ENCODE measurements at regions not wholly inside any gene's neighbourhood (a gene's known extent, or its start where the extent isn't known, plus 50 kb on each side); places are given as distances from the start of the nearest gene placed in this dataset.

DNA sequence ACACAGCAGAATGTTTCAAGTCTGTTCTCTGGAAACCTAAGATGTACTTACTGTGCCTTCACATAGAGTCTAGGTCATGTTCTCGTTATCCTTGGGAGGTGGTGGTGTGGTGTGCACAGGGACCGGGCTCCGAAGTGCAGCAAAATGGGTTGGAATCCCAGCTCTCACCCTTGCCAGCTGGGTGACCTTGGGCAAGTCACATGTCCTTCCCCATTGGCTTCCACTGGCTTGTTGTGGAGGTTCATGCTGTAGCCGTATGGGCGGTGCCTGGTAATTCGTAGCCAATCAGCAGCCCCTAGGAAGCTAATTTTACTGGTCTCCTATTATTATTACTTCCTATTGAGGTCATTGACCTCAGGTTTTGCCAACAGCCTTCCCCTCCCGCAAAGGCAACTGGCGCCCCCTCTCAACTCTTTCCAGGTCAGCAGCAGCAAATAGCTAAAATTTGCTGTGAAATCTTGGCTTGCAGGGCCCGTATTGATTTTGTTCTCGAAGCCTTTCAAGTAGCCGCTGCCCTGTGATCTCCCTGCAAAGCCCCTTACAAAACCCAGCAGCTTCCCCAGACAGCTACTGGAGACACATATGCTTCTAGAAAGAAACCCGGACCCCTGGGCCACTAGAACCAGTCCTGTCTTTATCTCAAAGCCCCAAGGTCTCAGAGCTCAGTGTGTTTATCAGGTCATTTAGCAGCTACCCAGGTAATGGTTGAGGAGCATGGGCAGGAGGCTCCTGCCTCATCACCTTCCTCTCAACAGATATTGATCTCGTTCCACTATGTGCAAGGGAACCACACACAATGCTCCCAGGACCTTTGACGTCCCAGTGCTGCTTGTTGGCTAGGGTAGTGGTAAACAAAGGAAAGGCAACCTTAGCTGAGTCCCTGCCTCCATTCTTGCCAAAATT, 66.5 kb upstream of the SLC1A4 start:
- no peaks in the 10 kb centered on the region for H3K36me3 ChIP-seq (ENCODE audit: control insufficient read depth in 2 of 2, insufficient read depth in 1 of 2, low read length in 2 of 2)
- TF ChIP-seq ZBTB6 (tag by site-specific recombination; IDR thresholded peaks at IDR 0.05) = no peak
- no peak for TF ChIP-seq ZNF776 (tag by site-specific recombination; IDR thresholded peaks at IDR 0.05; ENCODE audit: borderline replicate concordance)
- no peak for TF ChIP-seq ZNF747 (tag by site-specific recombination; IDR thresholded peaks at IDR 0.05)
- no peak for TF ChIP-seq ZNF140 (tag by site-specific recombination; IDR thresholded peaks at IDR 0.05)
- TF ChIP-seq KLF16 (tag by site-specific recombination; IDR thresholded peaks at IDR 0.05) = no peak
- TF ChIP-seq, protein P1, sequence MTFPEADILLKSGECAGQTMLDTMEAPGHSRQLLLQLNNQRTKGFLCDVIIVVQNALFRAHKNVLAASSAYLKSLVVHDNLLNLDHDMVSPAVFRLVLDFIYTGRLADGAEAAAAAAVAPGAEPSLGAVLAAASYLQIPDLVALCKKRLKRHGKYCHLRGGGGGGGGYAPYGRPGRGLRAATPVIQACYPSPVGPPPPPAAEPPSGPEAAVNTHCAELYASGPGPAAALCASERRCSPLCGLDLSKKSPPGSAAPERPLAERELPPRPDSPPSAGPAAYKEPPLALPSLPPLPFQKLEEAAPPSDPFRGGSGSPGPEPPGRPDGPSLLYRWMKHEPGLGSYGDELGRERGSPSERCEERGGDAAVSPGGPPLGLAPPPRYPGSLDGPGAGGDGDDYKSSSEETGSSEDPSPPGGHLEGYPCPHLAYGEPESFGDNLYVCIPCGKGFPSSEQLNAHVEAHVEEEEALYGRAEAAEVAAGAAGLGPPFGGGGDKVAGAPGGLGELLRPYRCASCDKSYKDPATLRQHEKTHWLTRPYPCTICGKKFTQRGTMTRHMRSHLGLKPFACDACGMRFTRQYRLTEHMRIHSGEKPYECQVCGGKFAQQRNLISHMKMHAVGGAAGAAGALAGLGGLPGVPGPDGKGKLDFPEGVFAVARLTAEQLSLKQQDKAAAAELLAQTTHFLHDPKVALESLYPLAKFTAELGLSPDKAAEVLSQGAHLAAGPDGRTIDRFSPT (tag by site-specific recombination; IDR thresholded peaks at IDR 0.05) = no peak
- no peak for TF ChIP-seq EGR2 (tag by site-specific recombination; IDR thresholded peaks at IDR 0.05; ENCODE audit: low read depth)
- no peak for TF ChIP-seq ZNF677 (tag by site-specific recombination; IDR thresholded peaks at IDR 0.05)
- TF ChIP-seq, protein P2, sequence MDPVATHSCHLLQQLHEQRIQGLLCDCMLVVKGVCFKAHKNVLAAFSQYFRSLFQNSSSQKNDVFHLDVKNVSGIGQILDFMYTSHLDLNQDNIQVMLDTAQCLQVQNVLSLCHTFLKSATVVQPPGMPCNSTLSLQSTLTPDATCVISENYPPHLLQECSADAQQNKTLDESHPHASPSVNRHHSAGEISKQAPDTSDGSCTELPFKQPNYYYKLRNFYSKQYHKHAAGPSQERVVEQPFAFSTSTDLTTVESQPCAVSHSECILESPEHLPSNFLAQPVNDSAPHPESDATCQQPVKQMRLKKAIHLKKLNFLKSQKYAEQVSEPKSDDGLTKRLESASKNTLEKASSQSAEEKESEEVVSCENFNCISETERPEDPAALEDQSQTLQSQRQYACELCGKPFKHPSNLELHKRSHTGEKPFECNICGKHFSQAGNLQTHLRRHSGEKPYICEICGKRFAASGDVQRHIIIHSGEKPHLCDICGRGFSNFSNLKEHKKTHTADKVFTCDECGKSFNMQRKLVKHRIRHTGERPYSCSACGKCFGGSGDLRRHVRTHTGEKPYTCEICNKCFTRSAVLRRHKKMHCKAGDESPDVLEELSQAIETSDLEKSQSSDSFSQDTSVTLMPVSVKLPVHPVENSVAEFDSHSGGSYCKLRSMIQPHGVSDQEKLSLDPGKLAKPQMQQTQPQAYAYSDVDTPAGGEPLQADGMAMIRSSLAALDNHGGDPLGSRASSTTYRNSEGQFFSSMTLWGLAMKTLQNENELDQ (tag by site-specific recombination; IDR thresholded peaks at IDR 0.05; ENCODE audit: low read depth) = no peak
- TF ChIP-seq, protein P3, sequence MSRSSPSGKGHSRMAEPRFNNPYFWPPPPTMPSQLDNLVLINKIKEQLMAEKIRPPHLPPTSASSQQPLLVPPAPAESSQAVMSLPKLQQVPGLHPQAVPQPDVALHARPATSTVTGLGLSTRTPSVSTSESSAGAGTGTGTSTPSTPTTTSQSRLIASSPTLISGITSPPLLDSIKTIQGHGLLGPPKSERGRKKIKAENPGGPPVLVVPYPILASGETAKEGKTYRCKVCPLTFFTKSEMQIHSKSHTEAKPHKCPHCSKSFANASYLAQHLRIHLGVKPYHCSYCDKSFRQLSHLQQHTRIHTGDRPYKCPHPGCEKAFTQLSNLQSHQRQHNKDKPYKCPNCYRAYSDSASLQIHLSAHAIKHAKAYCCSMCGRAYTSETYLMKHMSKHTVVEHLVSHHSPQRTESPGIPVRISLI (tag by site-specific recombination; IDR thresholded peaks at IDR 0.05) = no peak
- TF ChIP-seq ZFP37 (tag by site-specific recombination; IDR thresholded peaks at IDR 0.05) = no peak
- no peak for TF ChIP-seq ZSCAN16 (tag by site-specific recombination; IDR thresholded peaks at IDR 0.05)
- no peak for TF ChIP-seq ZNF707 (tag by site-specific recombination; IDR thresholded peaks at IDR 0.05)
- TF ChIP-seq, protein P4, sequence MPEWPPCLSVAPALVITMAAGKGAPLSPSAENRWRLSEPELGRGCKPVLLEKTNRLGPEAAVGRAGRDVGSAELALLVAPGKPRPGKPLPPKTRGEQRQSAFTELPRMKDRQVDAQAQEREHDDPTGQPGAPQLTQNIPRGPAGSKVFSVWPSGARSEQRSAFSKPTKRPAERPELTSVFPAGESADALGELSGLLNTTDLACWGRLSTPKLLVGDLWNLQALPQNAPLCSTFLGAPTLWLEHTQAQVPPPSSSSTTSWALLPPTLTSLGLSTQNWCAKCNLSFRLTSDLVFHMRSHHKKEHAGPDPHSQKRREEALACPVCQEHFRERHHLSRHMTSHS (tag by site-specific recombination; IDR thresholded peaks at IDR 0.05) = no peak
- no peak for TF ChIP-seq ZNF138 (tag by site-specific recombination; IDR thresholded peaks at IDR 0.05; ENCODE audit: borderline replicate concordance)
- no peak for TF ChIP-seq INSM2 (tag by site-specific recombination; IDR thresholded peaks at IDR 0.05)
- no peak for TF ChIP-seq SALL2 (tag by site-specific recombination; IDR thresholded peaks at IDR 0.05; ENCODE audit: borderline replicate concordance)
- TF ChIP-seq TSHZ1 (tag by site-specific recombination; IDR thresholded peaks at IDR 0.05; ENCODE audit: borderline replicate concordance) = no peak
- no peak for TF ChIP-seq ZNF791 (tag by site-specific recombination; IDR thresholded peaks at IDR 0.05)
- TF ChIP-seq ZFP41 (tag by site-specific recombination; IDR thresholded peaks at IDR 0.05; ENCODE audit: borderline replicate concordance) = no peak
- H3K9me3 ChIP-seq (ENCODE audit: control insufficient read depth, insufficient read depth, low read depth, low read length) = no peaks in the 10 kb centered on the region
- no peaks in the 10 kb centered on the region for H3K4me1 ChIP-seq (ENCODE audit: control insufficient read depth, insufficient read depth, low read length)
- CTCF ChIA-PET = interaction anchor here (0.5 to 1.6 kb wide), 6 partner anchors 10 to 340 kb away, joined by 3 to 4 read pairs (median 3); no protein-coding TSS in a partner anchor
- no peak overlapping the region for H3K4me3 ChIP-seq (ENCODE audit: low read depth, low read length)
- POLR2A ChIA-PET = interaction anchor here (0.5 kb wide), 1 partner anchor 8 kb away, joined by 3 read pairs; no protein-coding TSS in a partner anchor
- no peak overlapping the region for H3K27ac ChIP-seq (ENCODE audit: extremely low read depth, low read depth, low read length)

Measured in HEK293 (cell line).